GM12872 (cell line): ENCODE measurements at regions not wholly inside any gene's neighbourhood (a gene's known extent, or its start where the extent isn't known, plus 50 kb on each side); places are given as distances from the start of the nearest gene placed in this dataset.

Experiments used
- TF ChIP-seq, protein P1 (sequence below): IDR thresholded peaks from 3 replicates; pipeline ENCODE4 v1.5.1; 2011; ENCODE audit warnings: low read depth, mild to moderate bottlenecking, low read length, moderate library complexity; ENCODE audit not compliant: insufficient read depth

DNA sequence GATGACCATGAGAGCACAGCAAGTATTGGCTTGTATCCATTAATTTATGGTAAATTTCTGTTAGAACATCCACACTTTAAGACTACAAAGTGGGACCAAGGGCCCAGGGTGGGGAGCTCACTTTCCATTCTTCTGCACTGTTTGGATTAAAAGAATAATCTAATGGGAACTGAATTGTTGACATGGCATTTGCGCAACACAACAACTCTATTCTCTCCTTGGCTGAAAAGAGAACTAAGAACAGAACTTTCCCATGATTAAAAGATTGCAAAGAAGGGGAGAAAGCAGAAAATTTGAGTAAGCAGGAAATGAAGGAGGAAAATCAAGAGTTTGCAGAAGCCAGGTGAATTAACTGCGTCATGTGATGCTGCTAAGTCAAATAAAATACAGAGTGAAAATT lies 143.4 kb downstream of the HINT1 start:
- TF ChIP-seq, protein P1, sequence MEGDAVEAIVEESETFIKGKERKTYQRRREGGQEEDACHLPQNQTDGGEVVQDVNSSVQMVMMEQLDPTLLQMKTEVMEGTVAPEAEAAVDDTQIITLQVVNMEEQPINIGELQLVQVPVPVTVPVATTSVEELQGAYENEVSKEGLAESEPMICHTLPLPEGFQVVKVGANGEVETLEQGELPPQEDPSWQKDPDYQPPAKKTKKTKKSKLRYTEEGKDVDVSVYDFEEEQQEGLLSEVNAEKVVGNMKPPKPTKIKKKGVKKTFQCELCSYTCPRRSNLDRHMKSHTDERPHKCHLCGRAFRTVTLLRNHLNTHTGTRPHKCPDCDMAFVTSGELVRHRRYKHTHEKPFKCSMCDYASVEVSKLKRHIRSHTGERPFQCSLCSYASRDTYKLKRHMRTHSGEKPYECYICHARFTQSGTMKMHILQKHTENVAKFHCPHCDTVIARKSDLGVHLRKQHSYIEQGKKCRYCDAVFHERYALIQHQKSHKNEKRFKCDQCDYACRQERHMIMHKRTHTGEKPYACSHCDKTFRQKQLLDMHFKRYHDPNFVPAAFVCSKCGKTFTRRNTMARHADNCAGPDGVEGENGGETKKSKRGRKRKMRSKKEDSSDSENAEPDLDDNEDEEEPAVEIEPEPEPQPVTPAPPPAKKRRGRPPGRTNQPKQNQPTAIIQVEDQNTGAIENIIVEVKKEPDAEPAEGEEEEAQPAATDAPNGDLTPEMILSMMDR: no peak

DNA sequence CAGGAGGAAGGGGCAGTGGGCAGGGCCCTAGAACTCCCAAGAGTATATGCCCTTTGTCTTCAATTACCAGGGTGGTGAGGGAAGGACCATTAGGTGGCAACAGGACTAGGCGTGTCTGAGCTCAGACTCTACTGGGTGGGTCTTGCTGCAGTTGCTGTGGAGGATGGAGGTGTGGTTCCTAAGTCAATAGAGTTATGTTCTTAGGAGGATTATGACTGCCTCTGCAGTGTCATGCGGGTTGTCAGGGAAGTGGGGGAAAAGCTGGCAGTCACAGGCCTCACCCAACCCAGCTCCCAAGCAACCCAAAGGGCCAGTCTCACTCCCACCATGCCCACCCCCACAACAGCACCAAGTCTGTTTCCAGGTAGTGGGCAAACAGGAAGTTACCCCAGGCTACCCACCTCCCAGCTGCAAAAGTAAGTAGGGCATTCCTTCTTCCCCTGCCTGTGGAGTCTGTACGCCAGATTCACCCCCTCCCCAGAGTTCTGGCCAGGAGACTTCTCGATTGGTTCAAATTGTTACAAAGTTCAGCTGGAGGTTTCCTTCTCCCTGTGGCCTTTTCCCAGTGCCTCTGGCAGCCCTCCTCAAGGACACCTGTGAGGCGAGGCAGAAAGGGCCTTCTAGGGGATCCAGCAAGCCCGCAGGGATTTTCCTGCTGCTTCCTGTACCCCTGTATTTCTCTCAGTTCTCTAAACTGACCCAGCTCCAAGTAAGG lies 145.3 kb downstream of the HINT1 start:
- TF ChIP-seq, protein P1: no peak

DNA sequence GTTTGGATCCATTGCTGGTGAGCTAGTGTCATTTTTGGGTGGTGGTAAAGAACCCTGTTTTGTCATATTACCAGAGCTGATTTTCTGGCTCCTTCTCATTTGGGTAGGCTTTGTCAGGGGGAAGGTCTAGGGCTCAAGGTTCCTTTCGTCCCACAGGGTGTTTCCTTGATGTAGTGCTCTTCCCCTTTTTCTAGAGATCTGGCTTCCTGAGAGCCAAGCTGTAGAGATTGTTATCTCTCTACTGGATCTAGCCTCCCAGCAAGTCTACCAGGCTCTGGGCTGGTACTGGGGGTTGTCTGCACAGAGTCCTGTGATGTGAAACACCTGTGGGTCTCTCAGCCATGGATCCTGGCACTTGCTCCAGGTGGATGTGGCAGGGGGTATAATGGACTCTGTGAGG lies 145.9 kb downstream of the HINT1 start:
- TF ChIP-seq, protein P1: no peak

DNA sequence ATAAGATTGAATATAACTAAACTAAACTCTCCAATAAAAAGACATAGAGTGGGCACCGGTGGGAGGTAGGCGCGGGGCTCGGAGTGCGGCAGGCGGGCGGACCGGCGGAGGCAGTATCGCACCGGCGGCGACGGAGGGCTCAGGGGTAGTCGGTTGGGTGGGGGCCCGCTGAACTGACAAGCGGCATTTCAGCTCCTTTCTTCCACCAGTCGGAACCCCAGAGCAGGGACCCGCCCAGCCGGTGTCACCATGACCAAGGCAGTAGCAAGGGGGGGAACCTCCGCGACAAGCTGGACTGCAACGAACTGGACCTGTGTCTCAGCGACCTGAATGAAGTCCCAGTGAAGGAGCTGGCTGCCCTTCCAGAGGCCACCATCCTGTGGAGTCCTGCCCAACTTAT lies 156.7 kb downstream of the HINT1 start:
- TF ChIP-seq, protein P1: no peak

DNA sequence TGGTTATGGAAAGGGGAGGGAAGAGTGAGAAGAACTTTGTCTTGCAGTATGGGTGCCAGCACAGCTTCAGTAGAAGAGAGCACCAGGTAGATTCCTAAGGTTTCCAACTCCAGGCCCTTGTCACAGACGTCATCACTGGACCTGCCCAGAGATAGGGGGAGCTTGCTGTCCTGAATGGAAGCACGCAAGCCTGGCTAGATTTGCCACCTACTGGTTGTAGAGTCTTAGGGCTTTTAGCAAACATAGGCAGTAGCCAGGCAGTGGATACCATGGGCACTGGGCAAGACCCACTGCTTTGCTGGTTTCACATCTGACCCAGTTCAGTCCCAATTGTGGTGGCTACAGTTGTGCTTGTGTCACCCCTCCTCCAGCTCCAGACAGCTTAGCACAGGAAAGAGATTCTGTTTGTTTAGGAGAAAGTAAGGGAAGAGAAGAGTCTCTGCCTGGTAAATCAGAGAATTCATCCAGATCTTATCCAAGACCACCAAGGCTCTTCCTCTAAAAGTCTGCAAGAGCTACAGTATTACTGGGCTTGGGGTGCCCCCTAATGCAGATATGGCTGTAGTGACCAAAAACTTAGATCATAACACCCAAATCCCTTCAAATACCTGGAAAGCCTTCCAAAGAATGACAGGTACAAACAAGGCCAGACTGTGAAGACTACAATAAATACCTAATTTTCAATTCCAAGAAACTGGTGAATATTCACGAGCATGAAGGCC lies 158.9 kb downstream of the HINT1 start:
- TF ChIP-seq, protein P1: no peak

DNA sequence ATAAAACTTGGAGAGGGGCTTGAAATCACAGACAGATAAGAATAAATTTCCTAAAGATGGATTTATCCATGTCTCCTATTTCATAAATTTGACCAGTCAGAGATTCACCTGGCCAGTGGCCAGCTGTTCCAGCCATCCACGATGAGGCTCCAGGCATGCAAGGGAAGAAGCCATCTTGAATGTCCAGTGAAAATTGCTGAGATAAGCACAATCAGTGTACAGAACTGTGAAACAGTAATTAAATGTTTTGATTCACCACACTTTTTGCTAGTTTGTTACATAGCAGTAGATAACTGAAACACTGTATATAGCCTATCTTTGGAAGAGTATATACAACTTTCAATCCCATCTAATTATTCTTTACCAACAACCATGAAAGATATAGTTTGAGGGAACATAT lies 163.5 kb downstream of the HINT1 start:
- TF ChIP-seq, protein P1: no peak

DNA sequence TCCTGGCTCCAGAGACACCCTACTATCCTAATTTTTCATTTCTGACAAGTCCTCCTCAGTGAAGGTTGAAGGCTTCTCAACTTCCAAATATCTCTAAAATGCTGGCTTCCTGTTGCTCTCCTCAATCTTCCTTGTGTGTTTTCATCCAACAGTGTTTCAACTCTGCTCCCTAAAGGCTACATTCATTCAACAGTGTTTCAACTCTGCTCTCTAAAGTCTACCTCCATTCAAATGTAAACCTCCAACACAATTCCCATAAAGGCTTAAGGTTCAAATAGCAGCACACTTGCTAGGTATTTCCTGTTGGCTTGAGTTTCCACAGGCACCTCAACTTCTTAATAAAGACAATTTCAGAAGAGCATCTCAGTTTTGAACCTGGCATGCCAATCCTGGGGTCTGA lies 164.8 kb downstream of the HINT1 start:
- TF ChIP-seq, protein P1: no peak
